ENCODE measurements at regions not wholly inside any gene's neighbourhood (a gene's known extent, or its start where the extent isn't known, plus 50 kb on each side); places are given as distances from the start of the nearest gene placed in this dataset.
"Not testable (repeated sequence)": the region's sequence is repeated elsewhere in the genome, so short reads cannot be mapped to it uniquely, and the experiment has no call there.

DNA sequence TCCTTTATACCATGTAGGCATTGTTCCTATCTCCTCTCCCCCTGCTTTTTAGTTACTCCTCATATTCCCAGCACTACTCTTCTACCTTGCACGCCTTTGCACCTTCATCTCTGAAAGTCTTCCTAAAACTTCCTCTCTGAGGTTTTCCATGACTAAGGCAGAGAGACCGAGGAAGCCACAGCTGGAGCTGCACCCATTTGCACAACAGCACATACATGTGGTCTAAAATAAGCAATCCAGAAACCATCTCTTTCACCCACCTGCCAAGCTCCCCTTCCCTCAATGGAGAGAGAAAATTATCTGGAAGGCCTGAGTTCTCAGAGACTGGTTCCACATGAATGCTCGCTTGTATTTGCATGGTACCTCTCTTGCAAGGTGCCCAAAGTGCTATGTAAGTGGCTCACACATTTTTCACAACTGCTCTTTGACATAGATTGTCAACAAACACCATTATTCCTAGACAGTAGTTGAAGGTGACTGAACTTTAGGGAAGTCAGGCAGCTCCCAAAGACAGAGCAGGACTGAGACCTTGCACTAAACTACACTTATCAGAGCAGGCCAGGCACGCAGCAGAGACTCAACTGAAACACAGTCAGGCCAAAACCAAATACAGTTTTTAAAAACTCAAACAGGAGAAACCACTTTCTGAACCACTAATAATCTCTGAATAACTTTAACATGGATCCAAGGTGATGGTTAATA, 313.2 kb downstream of the TFAP2A start:
- peak; percentile 1 for DNase-seq

DNA sequence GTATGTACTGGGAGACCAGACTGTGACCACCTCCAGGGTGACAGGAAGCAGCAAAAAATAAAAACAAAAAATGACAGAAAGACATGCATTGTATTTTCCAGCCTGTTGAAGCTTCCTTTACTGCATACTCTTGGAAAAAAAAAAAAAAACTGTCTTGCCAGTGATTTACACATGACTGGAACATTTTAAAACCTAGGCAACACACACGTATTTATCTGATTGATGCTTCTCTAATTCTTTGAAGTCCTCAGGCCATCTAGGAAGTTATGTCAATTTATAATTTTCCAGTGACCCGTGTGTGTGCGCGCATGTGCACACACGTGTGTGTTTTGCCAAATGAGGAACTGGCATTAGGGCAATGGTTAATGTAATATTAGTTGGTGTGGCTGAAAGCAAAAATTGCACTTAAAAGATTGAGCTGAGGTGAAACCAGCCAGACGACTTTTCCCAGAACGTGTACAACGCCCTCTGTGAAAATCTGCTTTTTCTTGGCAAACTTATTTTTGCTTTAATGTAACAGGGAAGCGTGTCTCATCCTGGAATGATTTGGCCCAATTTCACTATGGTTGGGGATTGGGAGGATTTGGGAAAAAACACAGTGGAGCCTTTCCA, 315.2 kb downstream of the TFAP2A start:
- no peak for DNase-seq

DNA sequence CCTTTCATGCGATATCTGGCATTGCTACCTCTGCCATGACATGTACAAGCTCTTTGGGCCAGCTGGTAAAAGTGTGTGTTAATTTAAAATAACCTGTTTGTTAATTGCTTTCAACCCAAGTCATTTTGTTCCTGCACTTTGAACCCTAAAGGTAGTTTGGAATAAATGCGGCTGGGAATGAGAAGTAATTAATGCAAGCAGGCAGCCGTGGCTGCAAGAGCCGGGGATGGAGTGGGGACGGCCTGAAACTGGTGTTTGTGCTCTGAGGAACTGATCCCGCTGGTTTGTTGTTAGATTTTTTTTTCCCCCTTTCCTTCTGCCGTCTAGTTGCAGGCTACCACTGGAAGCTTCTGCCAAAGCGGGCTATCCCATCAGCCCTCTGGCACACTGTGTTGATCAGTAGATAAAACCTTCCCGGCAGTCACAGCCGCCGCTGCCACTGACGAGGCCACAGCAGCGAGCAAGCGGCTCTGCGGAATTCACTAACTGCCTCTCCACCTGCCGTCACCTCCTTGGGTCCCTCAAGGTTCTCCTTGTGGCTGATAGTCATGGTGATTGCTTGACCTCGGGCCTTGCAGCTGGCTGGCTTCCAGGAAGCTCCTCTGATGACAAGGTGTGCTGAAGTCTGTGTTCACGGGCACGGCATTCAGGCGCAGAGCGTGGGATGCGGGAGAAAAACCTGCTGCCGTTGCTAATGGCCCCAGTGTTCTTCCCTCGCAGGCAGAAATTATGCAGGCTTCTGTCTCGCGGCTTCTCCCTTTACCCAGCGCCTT, 315.9 kb downstream of the TFAP2A start:
- DNase-seq, result no peak

DNA sequence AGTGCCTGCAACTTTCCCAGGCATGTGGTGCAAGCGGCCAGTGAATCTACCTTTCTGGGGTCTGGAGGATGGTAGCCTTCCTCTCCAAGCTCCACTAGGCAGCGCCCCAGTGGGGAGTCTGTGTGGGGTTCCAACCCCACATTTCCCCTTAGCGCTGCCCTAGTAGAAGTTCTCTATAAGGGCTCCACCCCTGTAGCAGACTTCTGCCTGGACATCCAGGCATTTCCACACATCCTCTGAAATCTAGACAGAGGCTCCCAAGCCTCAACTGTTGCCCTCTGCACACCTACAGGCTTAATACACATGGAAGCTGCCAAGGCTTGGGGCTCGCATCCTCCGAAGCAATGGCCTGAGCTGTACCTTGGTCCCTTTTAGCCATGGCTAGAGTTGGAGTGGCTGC, 321.6 kb downstream of the TFAP2A start:
- no peak for DNase-seq

DNA sequence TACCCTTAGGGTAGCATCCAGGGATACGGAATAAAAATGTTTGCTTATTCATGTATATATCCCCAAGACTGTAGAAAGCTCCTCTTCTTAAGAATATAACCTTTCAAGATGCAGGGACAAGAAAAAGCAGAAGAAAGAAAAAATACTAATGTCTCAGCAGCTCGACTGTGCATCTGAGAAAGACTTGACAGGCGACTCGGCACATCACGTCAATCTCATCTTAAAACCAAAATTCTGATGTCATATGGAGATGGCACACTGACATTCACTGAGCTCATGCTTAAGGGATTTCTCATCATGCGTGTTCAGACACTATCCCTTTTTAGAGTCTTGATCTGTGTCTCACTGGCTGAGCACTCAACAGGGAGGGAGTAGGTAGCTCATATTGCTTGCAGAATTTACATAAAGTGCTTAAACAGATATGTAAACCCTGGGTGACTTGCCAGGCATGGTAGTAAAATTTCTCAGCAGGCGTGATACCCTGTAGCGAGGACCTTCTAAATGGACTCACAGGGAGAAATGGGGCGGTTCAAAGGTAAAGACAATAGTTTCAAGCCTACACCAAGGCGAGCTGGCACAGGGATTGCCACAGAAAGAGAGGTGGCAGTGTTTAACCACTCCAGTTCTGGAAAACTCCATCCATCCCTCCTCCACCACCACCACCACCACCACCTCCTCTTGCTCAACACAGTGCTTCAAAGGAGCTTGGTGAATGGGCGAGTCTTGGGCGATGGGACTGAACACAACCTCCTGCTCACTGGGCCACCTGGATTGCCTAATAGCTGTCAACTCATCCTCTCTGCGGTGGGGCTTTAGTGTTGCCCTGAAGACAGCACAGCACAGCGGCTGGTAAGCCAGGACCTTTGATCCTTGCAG, 330.5 kb downstream of the TFAP2A start:
- no peak for DNase-seq

DNA sequence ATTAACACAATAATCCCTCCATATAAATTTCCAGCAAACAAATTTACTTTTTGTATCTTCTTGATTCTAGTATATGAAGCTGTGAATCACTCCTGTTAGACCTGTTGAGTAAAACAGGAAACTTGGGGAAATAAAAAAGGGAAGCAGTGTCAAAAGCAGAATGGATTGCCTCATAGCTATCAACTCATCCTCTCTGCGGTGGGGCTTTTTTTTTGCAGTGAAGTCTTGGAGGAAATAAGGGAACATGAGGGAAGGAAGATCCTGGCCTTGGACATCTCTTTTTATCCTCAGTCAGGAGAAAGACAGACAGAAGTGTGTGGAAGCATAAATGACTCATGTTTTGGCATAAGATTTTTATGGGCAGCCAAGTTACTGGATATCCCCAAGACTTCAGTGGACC, 332.5 kb downstream of the TFAP2A start:
- no peak for DNase-seq

DNA sequence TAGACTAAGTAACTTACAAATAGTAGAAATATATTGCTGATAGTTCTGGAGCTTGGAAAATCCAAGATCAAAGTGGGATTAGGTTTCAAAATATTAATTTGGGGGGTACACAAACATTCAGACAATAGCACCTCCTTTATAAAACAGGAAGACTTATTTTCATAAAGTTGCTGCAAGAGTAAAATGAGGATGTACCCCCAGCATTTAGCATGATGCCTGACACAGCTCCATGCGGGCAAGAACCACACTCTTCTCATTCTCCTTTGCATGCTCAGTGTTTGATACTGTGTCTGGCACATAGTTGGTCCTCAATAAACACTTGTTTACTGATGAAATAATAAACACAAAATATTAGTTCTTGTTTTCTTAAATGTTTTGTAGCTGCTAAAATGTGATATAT, 332.9 kb downstream of the TFAP2A start:
- DNase-seq, result no peak

DNA sequence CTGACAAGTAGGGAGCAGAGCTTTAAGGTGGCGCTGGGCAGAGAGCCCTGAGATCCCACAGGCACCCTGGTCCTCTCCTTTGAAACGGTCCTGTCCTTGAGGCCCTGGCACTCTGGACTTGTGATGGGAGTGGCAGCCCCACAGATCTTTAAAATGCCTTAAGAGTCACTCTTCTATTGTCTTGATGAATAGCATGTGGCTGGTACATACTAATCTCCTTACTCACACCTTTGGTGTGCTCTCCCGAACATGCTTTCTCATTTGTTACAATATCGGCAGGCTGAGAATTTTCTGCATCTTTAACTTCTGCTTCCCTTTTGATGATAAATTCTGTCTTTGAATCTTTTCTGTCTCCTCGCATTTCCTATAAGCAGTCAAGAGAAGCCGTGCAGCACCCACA, 333.8 kb downstream of the TFAP2A start:
- DNase-seq, result no peak

DNA sequence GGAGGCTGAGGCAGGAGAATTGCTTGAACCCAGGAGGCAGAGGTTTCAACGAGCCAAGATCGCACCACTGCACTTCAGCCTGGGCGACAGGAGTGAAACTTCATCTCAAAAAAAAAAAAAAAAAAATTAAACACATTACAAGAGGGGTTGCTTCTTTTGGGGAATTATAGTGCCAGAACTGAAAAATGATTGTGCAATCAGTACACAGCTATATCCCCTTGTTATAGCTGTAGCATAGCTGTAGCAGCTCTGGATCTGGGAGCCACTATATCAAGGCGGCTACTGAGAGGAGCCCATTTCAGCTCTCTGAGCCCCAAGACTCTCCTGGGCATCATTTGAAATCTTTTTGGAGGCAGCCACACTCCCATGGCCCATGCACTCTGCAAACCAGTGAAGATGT, 334.3 kb downstream of the TFAP2A start:
- DNase-seq, result no peak

DNA sequence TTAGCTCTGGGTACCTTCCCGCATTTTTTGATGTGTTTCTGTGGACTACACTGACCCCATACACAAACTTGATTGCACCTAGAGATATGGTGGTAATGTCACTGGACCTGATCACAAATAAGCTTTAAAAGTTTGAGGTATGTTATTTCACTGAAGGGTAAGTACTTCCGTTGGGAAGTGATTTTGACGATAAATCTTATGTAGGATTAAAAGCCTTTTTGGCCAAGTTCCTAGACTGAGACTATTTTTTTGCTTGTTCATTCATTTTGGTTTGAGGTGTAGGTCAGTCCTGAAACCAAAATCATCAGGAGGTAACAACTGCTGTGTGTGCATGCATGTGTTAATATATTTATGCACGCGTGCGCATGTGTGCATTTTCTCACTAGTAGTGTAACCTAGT, 336.3 kb downstream of the TFAP2A start:
- DNase-seq, result no peak

DNA sequence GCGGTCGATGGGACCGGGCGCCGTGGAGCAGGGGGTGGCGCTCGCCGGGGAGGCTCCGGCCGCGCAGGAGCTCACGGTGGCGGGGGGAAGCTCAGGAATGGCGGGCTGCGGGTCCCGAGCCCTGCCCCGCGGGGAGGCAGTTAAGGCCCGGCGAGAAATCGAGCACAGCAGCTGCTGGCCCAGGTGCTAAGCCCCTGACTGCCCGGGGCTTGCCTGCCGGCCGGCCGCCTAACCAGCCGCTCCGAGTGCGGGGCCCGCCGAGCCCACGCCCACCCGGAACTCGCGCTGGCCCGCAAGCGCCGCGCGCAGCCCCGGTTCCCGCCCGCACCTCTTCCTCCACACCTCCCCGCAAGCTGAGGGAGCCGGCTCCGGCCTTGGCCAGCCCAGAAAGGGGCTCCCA, 340.1 kb downstream of the TFAP2A start:
- DNase-seq, result not testable (repeated sequence)

DNA sequence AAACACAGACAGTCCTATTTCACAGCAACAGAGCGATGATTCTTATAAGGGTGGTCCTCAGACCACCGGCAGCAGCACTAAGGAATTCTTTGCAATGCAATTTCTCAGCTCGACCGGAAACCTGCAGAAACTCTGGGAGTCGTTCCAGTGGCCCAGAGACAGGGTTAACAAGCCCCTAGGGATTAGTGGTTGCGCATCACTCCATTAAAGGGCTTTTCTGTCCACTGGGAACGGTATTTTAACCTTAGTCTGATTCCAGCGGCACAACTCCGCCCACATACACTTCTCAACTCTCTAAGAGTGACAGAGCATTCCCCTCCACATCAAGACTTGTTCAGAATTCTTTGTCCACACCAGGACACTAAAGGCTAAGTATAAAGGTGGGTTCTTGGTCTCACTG, 341.5 kb downstream of the TFAP2A start:
- peak; percentile 3 for DNase-seq

DNA sequence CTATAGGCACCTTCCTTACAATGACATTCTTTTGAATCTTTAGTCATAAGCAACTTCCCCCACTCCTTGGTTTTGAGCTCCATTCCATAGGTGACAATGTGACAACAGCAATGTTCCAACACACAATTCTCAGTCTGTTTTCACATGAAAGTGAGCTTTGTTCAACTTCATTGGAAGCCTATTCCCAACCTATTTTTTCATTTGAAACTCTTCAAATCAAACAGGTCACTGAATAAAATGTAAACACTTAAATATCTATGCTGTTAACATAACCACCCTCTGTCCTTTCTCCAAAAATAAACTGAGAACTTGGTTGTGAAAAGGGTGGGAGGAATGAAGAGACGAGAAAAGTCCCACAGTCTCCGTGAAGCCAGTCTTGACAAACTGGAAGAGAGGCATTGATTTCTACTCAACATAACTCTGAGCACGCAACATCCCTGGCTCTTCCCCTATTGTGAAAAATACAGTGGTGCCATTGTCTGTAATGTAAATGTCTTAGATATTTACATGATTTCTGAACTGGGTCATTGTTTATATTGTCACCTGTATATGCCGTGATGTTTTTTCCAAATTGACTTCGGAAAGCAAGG, 343.1 kb downstream of the TFAP2A start:
- no peak for DNase-seq

DNA sequence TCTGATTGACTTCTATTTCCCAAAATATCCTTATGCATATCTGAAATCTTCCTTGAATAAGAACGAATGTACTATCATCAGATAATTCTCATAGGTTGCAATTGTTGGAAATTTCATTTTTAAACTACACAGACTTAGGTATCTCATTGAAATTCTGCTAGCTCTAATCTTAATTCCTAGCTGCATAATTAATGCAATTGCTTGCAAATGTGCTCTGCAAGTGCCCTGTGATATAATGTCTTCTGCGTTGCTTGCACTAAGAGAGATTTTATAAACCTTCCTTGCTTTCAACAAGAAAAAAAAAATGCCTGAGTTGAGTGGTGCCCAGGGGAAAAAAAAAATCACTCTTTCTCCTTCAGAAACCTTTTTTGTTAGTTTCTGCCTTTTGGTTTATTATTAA, 354.9 kb downstream of the TFAP2A start:
- DNase-seq, result no peak

DNA sequence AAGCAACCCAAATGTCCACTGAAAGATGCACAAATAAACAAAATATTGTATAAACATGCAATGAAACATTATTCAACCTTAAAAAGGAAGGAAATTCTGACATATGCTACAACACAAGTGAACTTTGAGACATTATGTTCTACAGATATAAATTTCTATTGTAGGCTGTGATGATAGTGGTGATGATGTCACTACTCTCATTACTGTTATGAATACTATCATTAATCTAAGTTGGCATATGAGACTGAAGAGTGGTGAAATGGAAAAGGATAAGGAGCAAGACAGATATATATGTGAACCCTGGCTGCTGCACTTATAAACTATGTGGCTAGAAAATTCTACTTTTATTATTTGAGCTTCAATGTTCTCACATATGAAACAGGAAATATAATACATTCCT, 360.2 kb downstream of the TFAP2A start:
- DNase-seq, result no peak

DNA sequence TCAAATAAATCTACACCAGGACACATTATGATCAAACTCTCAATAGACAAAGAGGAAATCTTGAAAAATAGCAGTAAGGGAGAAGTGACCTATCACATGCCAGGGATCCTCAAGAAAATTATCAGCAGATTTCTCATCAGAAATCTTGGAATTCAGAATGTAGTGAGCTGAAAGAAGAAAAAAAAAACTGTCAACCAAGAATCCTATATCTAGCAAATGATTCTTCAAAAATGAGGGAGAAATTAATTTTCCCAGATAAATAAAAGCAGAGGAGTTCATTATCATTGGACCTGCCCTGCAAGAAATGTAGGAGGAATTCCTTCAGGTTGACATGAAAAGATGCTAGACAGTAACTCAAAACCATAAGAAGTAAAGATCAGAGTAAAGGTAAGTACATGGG, 363.6 kb downstream of the TFAP2A start:
- no peak for DNase-seq

DNA sequence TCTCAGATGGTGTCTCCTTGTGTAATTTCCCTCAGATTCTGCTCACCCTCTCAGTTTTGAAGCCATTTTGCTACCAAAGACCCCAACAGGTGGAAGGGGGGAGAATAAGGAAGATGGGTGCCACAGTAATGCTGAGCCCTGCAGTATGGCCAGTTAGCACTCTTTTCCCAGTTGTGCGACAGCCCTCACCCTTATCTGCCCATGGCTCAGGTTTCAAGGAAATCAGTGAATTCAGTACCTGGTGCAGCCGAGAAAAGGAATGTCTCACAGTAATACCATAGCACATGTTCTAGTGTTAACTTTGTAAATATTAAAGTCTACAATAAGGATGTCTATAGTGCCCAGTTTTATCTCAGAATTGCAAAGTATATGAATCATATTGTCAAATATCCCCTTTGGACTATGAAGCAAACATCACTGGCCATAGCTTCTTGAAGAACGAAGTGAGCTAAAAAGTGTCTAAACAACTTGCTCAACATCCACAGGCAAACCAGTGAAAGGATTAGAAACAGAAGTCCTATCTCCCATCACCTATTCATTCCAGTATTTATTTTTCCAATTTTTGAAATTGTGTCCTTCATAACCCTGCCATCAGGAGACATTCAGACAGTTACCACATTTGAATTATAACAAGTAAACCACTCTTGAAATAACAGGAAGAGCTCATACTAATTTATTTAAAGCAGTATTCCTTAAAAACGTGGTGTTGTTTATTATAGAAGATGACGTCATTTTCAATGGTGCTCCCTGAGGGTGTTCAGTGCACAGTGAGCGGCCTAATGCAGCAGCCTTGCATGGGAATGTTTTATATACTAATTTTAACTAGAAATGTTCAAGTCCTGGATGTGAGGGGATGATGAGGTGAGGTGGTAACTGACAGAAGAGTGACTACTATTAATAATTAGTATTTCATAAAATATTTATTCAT, 366.2 kb downstream of the TFAP2A start:
- no peak for DNase-seq

DNA sequence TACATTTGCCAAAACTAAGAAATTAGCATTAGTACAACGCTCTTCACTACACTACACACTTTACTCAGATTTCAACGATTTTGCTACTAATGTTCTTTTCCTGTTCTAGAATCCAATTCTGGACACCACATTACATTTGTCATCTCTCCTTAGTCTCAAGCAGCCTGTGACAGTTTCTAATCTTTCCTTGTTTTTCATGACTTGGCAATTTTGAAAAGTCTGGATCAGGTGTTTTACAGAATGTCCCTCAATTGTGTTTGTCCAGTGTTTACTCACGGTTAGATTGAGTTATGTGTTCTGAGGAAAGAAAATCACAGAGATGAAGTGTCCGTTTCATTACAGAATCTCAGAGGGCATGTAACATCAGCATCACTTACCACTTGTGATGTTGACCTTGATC, 372.6 kb downstream of the TFAP2A start:
- no peak for DNase-seq

DNA sequence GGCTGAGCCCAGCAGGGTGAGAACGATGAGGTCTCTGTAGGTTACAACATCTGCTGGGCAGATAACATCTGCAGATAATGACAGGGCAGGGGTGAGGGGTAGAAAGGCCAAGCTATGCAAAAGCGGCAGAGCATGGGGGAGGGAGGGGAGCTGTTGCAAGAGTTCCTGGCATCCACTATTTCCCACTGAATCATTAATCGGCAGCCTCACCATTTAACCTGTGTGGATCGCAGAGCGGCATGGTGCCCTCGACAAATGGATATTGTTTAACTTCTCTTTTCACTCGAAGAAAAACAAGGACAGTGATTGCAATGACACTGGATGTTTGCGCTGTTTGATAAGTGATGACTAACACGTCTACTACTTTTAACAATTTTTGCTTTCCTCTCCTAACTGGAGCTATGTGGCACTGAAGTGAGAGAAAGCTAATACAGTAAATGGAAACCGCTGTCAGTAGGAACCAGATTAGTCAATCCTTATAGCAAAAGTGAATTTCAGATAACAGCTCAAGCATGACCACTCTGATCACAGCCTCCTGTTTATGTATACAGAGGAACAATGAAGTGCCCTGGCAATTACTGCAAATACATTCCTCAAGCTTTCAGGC, 381.5 kb downstream of the TFAP2A start:
- DNase-seq, result no peak

DNA sequence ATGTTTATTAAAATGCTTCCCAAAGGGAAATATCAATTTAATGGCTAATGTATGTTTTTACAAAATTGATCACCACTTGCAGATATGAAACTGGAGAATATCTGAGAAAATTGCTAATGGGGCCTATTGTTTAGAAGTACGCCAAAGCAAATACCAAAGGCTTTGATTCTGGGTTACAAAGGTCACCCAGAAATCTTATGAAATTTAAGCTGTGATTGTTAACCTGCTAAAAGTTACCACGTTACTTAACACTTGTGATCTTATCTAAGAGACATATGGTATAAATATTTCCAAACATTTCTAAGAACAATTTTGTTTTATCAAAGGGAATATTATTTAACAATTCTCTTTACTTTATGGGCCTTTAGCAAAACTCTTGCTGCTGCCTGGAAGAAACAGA, 383.3 kb downstream of the TFAP2A start:
- no peak for DNase-seq

DNA sequence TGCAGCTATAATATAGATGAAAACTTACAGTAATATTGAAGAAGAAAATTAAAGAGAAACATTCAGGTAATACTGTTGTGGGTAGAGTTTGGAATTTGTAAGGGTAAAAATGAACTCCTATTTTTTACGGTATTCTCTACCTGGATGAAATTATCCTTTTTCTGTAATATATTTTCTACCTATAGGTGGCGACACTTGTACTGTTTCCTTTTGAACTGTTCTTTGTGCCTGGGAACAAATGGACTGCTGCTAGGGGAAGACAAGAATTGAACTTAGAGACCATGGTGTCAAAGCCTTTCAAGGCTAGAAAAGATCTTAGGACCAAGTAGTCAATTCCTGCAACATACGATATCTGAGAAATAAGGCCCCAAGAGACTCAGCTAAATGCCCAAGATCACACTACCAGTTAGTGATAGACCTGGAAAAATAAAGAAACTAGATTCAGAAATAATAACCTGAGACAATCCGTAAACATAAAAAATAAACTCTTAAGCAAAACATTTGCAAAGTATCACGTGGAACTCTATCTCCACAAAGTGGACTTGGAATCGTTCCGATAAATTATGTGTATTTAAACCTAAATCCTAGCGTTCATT, 383.8 kb downstream of the TFAP2A start:
- DNase-seq, result peak; percentile 1
